PC-9 (cell line): ENCODE measurements at regions not wholly inside any gene's neighbourhood (a gene's known extent, or its start where the extent isn't known, plus 50 kb on each side); places are given as distances from the start of the nearest gene placed in this dataset.

Experiments used
- CTCF ChIP-seq: fragments of 200-600 bp; sonication (generic); conservative IDR thresholded peaks from 2 replicates; pipeline ENCODE4 v1.6.1; 2017; ENCODE audit warnings: mixed run types, antibody characterized with exemption, mild to moderate bottlenecking, moderate library complexity
- EZH2 ChIP-seq: fragments of 200-600 bp; sonication (generic); IDR thresholded peaks from 2 replicates; pipeline ENCODE4 v1.8.0; 2017; ENCODE audit warnings: antibody characterized with exemption, low read depth

- TF ChIP-seq CTCF, result no peak
- TF ChIP-seq EZH2, result no peak
These were observed 71.4 kb upstream of the DYNC1I1 start for GRCh38 chr7:95700917-95701316.
